ENCODE measurements at regions not wholly inside any gene's neighbourhood (a gene's known extent, or its start where the extent isn't known, plus 50 kb on each side); places are given as distances from the start of the nearest gene placed in this dataset.

GRCh38 chr1:29447368-29447767 lies 211.0 kb downstream of the PTPRU start:
- Histone ChIP-seq H3K27ac (ENCODE audit: low read depth, low read length) (no peak overlapping the region), H3K4me3 (ENCODE audit: low read length) (no peak overlapping the region), H3K27me3 (ENCODE audit: control insufficient read depth, insufficient read depth, low read length, poor library complexity, severe bottlenecking) (no peaks in the 10 kb centered on the region), H3K4me1 (ENCODE audit: control insufficient read depth, insufficient read depth, low read length) (peaks cover 2% of the 10 kb centered on the region), H3K9me3 (ENCODE audit: control insufficient read depth, low read length) (no peaks in the 10 kb centered on the region), H3K9ac (ENCODE audit: extremely low read depth, low read length, poor library complexity, severe bottlenecking) (no peak overlapping the region), H3K36me3 (ENCODE audit: control insufficient read depth, insufficient read depth, low read length) (no peaks in the 10 kb centered on the region)
- no peaks in the 10 kb centered on the region for H3K9me3 Mint-ChIP-seq
- 95 to 100% methylated on average over 1 to 3 of the region's 3 CpGs for WGBS, 2 experiments (ENCODE audit: insufficient coverage in 1 of 2, insufficient read length in 1 of 2)
- no peaks in the 10 kb centered on the region for H3K36me3 Mint-ChIP-seq (ENCODE audit: low read depth)
- no peak overlapping the region for H3K27ac Mint-ChIP-seq
- H3K4me3 Mint-ChIP-seq = no peak overlapping the region
- peaks cover 2% of the 10 kb centered on the region for H3K27me3 Mint-ChIP-seq (ENCODE audit: insufficient read depth)
- H3K4me1 Mint-ChIP-seq = peaks cover 16% of the 10 kb centered on the region
- no peak for TF ChIP-seq CTCF (conservative IDR thresholded peaks at IDR 0.05)
- DNase-seq = no peak

- no peaks in the 10 kb centered on the region for H3K36me3 Mint-ChIP-seq (ENCODE audit: low read depth)
- Histone ChIP-seq H3K27ac (ENCODE audit: low read depth, low read length) (no peak overlapping the region), H3K9ac (ENCODE audit: extremely low read depth, low read length, poor library complexity, severe bottlenecking) (no peak overlapping the region), H3K36me3 (ENCODE audit: control insufficient read depth, insufficient read depth, low read length) (no peaks in the 10 kb centered on the region), H3K27me3 (ENCODE audit: control insufficient read depth, insufficient read depth, low read length, poor library complexity, severe bottlenecking) (no peaks in the 10 kb centered on the region), H3K4me3 (ENCODE audit: low read length) (no peak overlapping the region), H3K4me1 (ENCODE audit: control insufficient read depth, insufficient read depth, low read length) (peaks cover 2% of the 10 kb centered on the region), H3K9me3 (ENCODE audit: control insufficient read depth, low read length) (no peaks in the 10 kb centered on the region)
- TF ChIP-seq CTCF (conservative IDR thresholded peaks at IDR 0.05) = no peak
- peaks cover 13% of the 10 kb centered on the region for H3K4me1 Mint-ChIP-seq
- no peak overlapping the region for H3K27ac Mint-ChIP-seq
- no peaks in the 10 kb centered on the region for H3K9me3 Mint-ChIP-seq
- DNase-seq = peak; percentile 46
- H3K27me3 Mint-ChIP-seq (ENCODE audit: insufficient read depth) = peaks cover 2% of the 10 kb centered on the region
- no peak overlapping the region for H3K4me3 Mint-ChIP-seq
- 89 to 90% methylated on average over 6 to 13 of the region's 13 CpGs for WGBS, 2 experiments (ENCODE audit: insufficient coverage in 1 of 2, insufficient read length in 1 of 2)
Observed at GRCh38 chr1:29444782-29445729, 208.7 kb downstream of the PTPRU start.

- no peaks in the 10 kb centered on the region for H3K9me3 ChIP-seq (ENCODE audit: control insufficient read depth, low read length)
- H3K4me1 ChIP-seq (ENCODE audit: control insufficient read depth, insufficient read depth, low read length) = peaks cover 2% of the 10 kb centered on the region
- 81 to 85% methylated on average over 3 to 8 of the region's 8 CpGs for WGBS, 2 experiments (ENCODE audit: insufficient coverage in 1 of 2, insufficient read length in 1 of 2)
- H3K36me3 ChIP-seq (ENCODE audit: control insufficient read depth, insufficient read depth, low read length) = no peaks in the 10 kb centered on the region
- H3K27ac ChIP-seq (ENCODE audit: low read depth, low read length) = no peak overlapping the region
- H3K9me3 Mint-ChIP-seq = no peaks in the 10 kb centered on the region
- H3K9ac ChIP-seq (ENCODE audit: extremely low read depth, low read length, poor library complexity, severe bottlenecking) = no peak overlapping the region
- DNase-seq = peak; percentile 46
- peaks cover 13% of the 10 kb centered on the region for H3K4me1 Mint-ChIP-seq
- H3K27me3 Mint-ChIP-seq (ENCODE audit: insufficient read depth) = peaks cover 2% of the 10 kb centered on the region
- H3K36me3 Mint-ChIP-seq (ENCODE audit: low read depth) = no peaks in the 10 kb centered on the region
- no peak overlapping the region for H3K4me3 ChIP-seq (ENCODE audit: low read length)
- TF ChIP-seq CTCF (conservative IDR thresholded peaks at IDR 0.05) = no peak
- H3K27ac Mint-ChIP-seq = no peak overlapping the region
- no peak overlapping the region for H3K4me3 Mint-ChIP-seq
- no peaks in the 10 kb centered on the region for H3K27me3 ChIP-seq (ENCODE audit: control insufficient read depth, insufficient read depth, low read length, poor library complexity, severe bottlenecking)
Observed at GRCh38 chr1:29444081-29444715, 207.9 kb downstream of the PTPRU start.

All from endodermal cell (in vitro differentiated cells).